Astrocyte of the cerebellum (primary cell): ENCODE measurements at regions not wholly inside any gene's neighbourhood (a gene's known extent, or its start where the extent isn't known, plus 50 kb on each side); places are given as distances from the start of the nearest gene placed in this dataset.

Source experiments
- DNase-seq: peaks from one replicate; pipeline ENCODE4 v3.0.0-alpha.2; 2011; ENCODE audit warnings: low read depth
- H3K4me3 ChIP-seq: 2 replicates; pipeline ENCODE4 v1.5.1; 2011; ENCODE audit warnings: mild to moderate bottlenecking, low read depth, low read length, moderate library complexity
- CTCF ChIP-seq: IDR thresholded peaks from 2 replicates; pipeline ENCODE4 v1.5.1; 2012; ENCODE audit warnings: low read length, low read depth, moderate library complexity, mild to moderate bottlenecking; ENCODE audit errors: missing control alignments
- in situ Hi-C: cut with HindIII; loops from 2 replicates; pipeline ENCODE4 v1.10.0; 2017; ENCODE audit warnings: low sequenced_read_pairs

GRCh38 chr7:55279080-55279845 lies 85.9 kb upstream of the LANCL2 start:
- no peak overlapping the region for H3K4me3 ChIP-seq
- DNase-seq: no peak
- no peak for TF ChIP-seq CTCF
- in situ Hi-C loops: no loop called here

GRCh38 chr7:55280031-55280454 lies 85.1 kb upstream of the LANCL2 start:
- in situ Hi-C loops: no loop called here
- TF ChIP-seq CTCF: peak; percentile 53
- peak; percentile 66 for DNase-seq
- H3K4me3 ChIP-seq: no peak overlapping the region

- TF ChIP-seq CTCF: no peak
- no peak for DNase-seq
- no peak overlapping the region for H3K4me3 ChIP-seq
- in situ Hi-C loops: no loop called here
Observed at GRCh38 chr7:55285665-55286064, 79.5 kb upstream of the LANCL2 start.

- no peak for TF ChIP-seq CTCF
- in situ Hi-C loops: no loop called here
- no peak for DNase-seq
- no peak overlapping the region for H3K4me3 ChIP-seq
Observed at GRCh38 chr7:55286666-55287065, 78.5 kb upstream of the LANCL2 start.

DNA sequence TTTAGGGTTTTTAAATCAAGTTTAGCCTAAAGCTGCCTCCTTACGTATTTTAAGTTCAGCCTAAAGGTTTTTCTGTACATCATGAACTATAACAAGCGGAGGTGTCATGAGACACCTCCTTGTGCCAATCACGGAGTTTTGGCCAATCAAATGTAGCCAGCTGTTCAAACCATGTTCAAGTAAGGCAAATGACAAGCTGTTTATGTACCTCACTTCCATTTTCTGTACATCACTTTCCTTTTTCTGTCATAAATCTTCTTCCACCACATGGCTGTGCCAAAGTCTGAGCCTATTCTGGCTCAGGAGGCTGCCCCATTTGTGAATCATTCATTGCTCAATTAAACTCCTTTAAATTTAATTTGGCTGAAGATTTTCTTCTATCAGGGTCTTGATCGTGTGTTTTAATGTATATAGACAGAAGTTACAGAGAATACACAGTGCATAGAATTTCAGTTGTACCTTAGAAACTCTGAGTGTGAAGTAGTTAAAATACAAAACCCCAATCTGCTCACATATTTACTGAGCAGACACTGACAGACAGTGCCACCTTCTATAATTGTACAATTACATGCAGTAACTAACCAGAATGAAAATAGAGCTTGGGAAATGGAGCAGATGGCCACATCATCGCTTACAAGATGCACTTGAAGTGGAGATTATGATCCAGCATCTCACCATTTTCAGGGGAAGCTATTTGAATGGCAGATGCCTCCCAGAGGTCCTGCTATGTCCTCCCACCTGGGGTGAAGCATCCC lies 76.9 kb upstream of the LANCL2 start:
- no peak for DNase-seq
- in situ Hi-C loops: no loop called here
- no peak for TF ChIP-seq CTCF
- H3K4me3 ChIP-seq: no peak overlapping the region

DNA sequence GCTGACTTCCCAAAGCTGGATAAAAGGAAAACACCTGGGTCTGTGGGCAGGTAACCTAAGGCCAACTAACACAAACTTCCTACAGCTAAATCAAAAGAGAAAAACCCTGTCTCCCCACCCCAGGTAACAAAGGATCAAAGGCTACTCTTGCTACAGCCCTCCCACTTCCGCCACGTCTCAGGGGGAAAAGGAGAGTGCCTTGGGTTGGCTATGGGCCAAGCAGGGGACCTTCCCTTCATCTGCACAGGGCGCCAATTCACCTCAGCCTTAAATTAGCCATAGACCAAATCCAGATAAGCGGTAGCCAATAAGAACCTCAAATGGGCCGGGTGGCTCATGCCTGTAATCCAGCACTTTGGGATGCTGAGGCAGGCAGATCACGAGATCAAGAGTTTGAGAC lies 69.1 kb upstream of the LANCL2 start:
- in situ Hi-C loops: no loop called here
- DNase-seq: no peak
- TF ChIP-seq CTCF: no peak
- H3K4me3 ChIP-seq: no peak overlapping the region
